ENCODE measurements at regions not wholly inside any gene's neighbourhood (a gene's known extent, or its start where the extent isn't known, plus 50 kb on each side); places are given as distances from the start of the nearest gene placed in this dataset.

- no peak for DNase-seq (ENCODE audit: extremely low spot score in 2 of 2)
- Histone ChIP-seq H3K9me3 (no peaks in the 10 kb centered on the region), H3K27ac (no peak overlapping the region), H3K36me3 (no peaks in the 10 kb centered on the region), H3K4me1 (peaks cover 38% of the 10 kb centered on the region), H3K27me3 (no peaks in the 10 kb centered on the region), H3K4me3 (no peak overlapping the region)
- TF ChIP-seq, protein P1, sequence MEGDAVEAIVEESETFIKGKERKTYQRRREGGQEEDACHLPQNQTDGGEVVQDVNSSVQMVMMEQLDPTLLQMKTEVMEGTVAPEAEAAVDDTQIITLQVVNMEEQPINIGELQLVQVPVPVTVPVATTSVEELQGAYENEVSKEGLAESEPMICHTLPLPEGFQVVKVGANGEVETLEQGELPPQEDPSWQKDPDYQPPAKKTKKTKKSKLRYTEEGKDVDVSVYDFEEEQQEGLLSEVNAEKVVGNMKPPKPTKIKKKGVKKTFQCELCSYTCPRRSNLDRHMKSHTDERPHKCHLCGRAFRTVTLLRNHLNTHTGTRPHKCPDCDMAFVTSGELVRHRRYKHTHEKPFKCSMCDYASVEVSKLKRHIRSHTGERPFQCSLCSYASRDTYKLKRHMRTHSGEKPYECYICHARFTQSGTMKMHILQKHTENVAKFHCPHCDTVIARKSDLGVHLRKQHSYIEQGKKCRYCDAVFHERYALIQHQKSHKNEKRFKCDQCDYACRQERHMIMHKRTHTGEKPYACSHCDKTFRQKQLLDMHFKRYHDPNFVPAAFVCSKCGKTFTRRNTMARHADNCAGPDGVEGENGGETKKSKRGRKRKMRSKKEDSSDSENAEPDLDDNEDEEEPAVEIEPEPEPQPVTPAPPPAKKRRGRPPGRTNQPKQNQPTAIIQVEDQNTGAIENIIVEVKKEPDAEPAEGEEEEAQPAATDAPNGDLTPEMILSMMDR (IDR thresholded peaks at IDR 0.05) = no peak
- TF ChIP-seq POLR2A (IDR thresholded peaks at IDR 0.05) = no peak
- no peak for TF ChIP-seq POLR2AphosphoS5 (IDR thresholded peaks at IDR 0.05; ENCODE audit: insufficient read depth in 1 of 2, low read depth in 1 of 2)
- intact Hi-C loops (cut with DNase I) = loop anchor here (5.0 kb wide), 1 partner anchor 80 kb away; no protein-coding TSS in a partner anchor
Measured at GRCh38 chr14:22472466-22472865, 116.6 kb downstream of the DAD1 start.

- TF ChIP-seq, protein P1 (IDR thresholded peaks at IDR 0.05) = no peak
- TF ChIP-seq POLR2AphosphoS5 (IDR thresholded peaks at IDR 0.05; ENCODE audit: insufficient read depth in 1 of 2, low read depth in 1 of 2) (no peak), POLR2A (IDR thresholded peaks at IDR 0.05) (no peak)
- intact Hi-C loops (cut with DNase I) = loop anchor here (5.0 kb wide), 1 partner anchor 79 kb away; no protein-coding TSS in a partner anchor
- H3K9me3 ChIP-seq = no peaks in the 10 kb centered on the region
- H3K4me3 ChIP-seq = no peak overlapping the region
- H3K27ac ChIP-seq = no peak overlapping the region
- no peak for DNase-seq (ENCODE audit: extremely low spot score in 2 of 2)
- no peaks in the 10 kb centered on the region for H3K27me3 ChIP-seq
- H3K4me1 ChIP-seq = peaks cover 30% of the 10 kb centered on the region
- H3K36me3 ChIP-seq = no peaks in the 10 kb centered on the region
Measured at GRCh38 chr14:22471545-22472121, 117.4 kb downstream of the DAD1 start.

DNA sequence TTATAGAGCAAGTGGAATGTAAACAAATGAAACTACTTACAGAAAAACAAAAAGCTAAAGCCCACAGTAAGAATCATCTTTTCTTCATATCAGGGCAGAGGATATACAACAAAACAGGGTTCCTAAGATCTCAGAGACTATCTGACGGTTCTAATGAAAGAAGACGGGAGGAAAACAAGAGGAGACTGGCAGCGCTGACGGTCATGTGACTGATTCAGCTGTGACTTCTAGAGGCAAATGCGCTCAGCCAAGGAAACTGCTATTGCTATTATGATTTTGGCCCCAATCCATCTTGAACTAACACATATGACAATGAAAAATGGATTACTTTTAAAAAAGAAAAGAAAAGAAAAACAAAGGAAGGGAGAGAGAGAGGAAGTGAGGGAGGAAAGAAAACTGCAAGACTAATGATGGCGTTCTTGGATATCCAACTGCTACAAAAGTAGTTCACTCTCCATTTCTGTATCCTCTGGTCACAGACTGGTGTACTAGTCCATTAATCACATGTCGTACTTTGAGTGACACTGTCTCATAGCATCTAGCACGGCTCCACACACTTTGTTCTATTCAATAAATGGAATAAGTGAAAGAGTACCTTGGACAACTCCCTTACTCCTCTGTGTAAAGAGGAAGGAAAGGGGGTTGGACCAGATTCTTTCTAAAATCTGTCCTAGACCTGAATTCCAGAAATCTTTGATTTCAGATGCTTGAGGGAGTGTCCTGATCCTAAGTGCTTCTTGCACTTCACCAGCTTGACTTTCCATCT is 119.3 kb downstream of the DAD1 start:
- TF ChIP-seq, protein P1 (IDR thresholded peaks at IDR 0.05) = no peak
- TF ChIP-seq POLR2AphosphoS5 (IDR thresholded peaks at IDR 0.05; ENCODE audit: insufficient read depth in 1 of 2, low read depth in 1 of 2) (no peak), POLR2A (IDR thresholded peaks at IDR 0.05) (no peak)
- no peak for DNase-seq (ENCODE audit: extremely low spot score in 2 of 2)
- Histone ChIP-seq H3K4me3 (no peak overlapping the region), H3K27ac (no peak overlapping the region), H3K9me3 (no peaks in the 10 kb centered on the region), H3K4me1 (peaks cover 28% of the 10 kb centered on the region), H3K36me3 (no peaks in the 10 kb centered on the region), H3K27me3 (no peaks in the 10 kb centered on the region)
- intact Hi-C loops (cut with DNase I) = loop anchor here (5.0 kb wide), 1 partner anchor 77 kb away; no protein-coding TSS in a partner anchor

DNA sequence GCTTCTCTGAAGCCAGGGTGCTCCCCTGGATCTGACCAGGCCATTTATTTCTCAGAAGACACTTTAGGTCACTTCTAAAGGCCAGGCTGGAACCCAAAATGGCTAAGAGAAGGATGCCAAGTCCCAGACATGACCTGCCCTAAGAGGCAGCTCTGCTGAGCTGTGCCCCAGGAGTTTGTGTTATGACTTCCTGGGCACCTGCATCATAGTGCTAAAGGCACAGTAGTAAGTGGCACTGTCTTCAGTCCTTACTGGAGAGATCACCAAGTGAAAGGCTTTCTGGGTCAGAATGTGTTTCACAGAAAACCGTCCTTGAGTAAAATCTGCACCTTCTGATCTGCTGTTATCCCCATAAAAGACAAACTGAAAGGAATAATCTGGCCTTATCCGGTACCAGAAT is 120.2 kb downstream of the DAD1 start:
- Histone ChIP-seq H3K36me3 (no peaks in the 10 kb centered on the region), H3K4me1 (peaks cover 28% of the 10 kb centered on the region), H3K27ac (no peak overlapping the region), H3K4me3 (no peak overlapping the region), H3K27me3 (no peaks in the 10 kb centered on the region), H3K9me3 (no peaks in the 10 kb centered on the region)
- TF ChIP-seq POLR2AphosphoS5 (IDR thresholded peaks at IDR 0.05; ENCODE audit: insufficient read depth in 1 of 2, low read depth in 1 of 2) (no peak), POLR2A (IDR thresholded peaks at IDR 0.05) (no peak)
- TF ChIP-seq, protein P1 (IDR thresholded peaks at IDR 0.05) = no peak
- DNase-seq (ENCODE audit: extremely low spot score in 2 of 2) = no peak
- intact Hi-C loops (cut with DNase I) = no loop called here

DNA sequence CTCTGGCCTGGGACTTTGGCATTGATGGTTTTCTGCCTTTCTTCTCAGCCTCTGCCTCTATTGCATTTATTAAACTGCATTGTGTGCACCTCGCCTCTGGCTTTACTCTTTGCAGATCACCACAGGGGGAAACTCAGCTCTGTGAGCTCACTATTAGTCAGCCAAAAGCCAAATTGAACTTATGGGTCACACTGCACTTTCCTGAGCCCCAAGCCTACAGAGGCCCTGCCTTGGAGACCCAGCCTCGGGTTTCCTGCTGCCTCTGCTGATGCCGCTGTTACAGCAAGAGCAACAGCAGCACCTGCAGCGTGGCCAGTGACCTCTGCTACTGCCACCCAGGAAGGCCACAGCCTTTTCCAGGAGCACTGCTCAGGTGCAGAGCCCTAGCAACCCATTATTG is 122.5 kb downstream of the DAD1 start:
- Histone ChIP-seq H3K27ac (no peak overlapping the region), H3K9me3 (no peaks in the 10 kb centered on the region), H3K27me3 (no peaks in the 10 kb centered on the region), H3K36me3 (no peaks in the 10 kb centered on the region), H3K4me3 (no peak overlapping the region), H3K4me1 (peaks cover 14% of the 10 kb centered on the region)
- no peak for DNase-seq (ENCODE audit: extremely low spot score in 2 of 2)
- intact Hi-C loops (cut with DNase I) = no loop called here
- TF ChIP-seq POLR2A (IDR thresholded peaks at IDR 0.05) (no peak), POLR2AphosphoS5 (IDR thresholded peaks at IDR 0.05; ENCODE audit: insufficient read depth in 1 of 2, low read depth in 1 of 2) (no peak)
- TF ChIP-seq, protein P1 (IDR thresholded peaks at IDR 0.05) = no peak

Measured in vagina (tissue), 2 donors.